Mesothelial cell of epicardium (in vitro differentiated cells): ENCODE measurements at regions not wholly inside any gene's neighbourhood (a gene's known extent, or its start where the extent isn't known, plus 50 kb on each side); places are given as distances from the start of the nearest gene placed in this dataset.

Source experiments
- DNase-seq, 2 experiments: peaks; one replicate each; pipeline ENCODE4 v3.0.0; 2021; ENCODE audit warnings: low spot score in 2 of 2; ENCODE audit not compliant: unreplicated experiment in 2 of 2
- H3K27ac Mint-ChIP-seq: 2 replicates; pipeline ENCODE4 v1.8.0; 2021; ENCODE audit warnings: mixed read lengths
- H3K27me3 Mint-ChIP-seq: 2 replicates; pipeline ENCODE4 v1.8.0; 2021; ENCODE audit warnings: low read depth, mixed read lengths
- H3K36me3 Mint-ChIP-seq: 2 replicates; pipeline ENCODE4 v1.8.0; 2021; ENCODE audit warnings: mixed read lengths
- H3K4me1 Mint-ChIP-seq: 2 replicates; pipeline ENCODE4 v1.8.0; 2021; ENCODE audit warnings: mixed read lengths
- H3K4me3 Mint-ChIP-seq: 2 replicates; pipeline ENCODE4 v1.8.0; 2021; ENCODE audit warnings: mild to moderate bottlenecking, moderate library complexity, mixed read lengths
- H3K9me3 Mint-ChIP-seq: 2 replicates; pipeline ENCODE4 v1.8.0; 2021; ENCODE audit warnings: mixed read lengths
- CTCF ChIP-seq: fragments of 200-600 bp; sonication (generic); IDR thresholded peaks from one replicate; pipeline ENCODE4 v1.5.0; 2021; ENCODE audit warnings: antibody characterized with exemption; ENCODE audit not compliant: unreplicated experiment

GRCh38 chr18:55133378-55133777, 174.1 kb upstream of the CCDC68 start:
- DNase-seq: no peak
- no peaks in the 10 kb centered on the region for H3K36me3 Mint-ChIP-seq
- H3K27me3 Mint-ChIP-seq: peaks cover 1% of the 10 kb centered on the region
- TF ChIP-seq CTCF: no peak
- H3K4me1 Mint-ChIP-seq: no peaks in the 10 kb centered on the region
- H3K4me3 Mint-ChIP-seq: no peak overlapping the region
- no peaks in the 10 kb centered on the region for H3K9me3 Mint-ChIP-seq
- no peak overlapping the region for H3K27ac Mint-ChIP-seq

- no peaks in the 10 kb centered on the region for H3K36me3 Mint-ChIP-seq
- H3K4me1 Mint-ChIP-seq: no peaks in the 10 kb centered on the region
- H3K27me3 Mint-ChIP-seq: no peaks in the 10 kb centered on the region
- no peak for DNase-seq
- no peak for TF ChIP-seq CTCF
- peaks cover 5% of the 10 kb centered on the region for H3K9me3 Mint-ChIP-seq
- H3K4me3 Mint-ChIP-seq: no peak overlapping the region
- no peak overlapping the region for H3K27ac Mint-ChIP-seq
Observed at GRCh38 chr18:55128437-55128836, 169.2 kb upstream of the CCDC68 start.

GRCh38 chr18:55124078-55124763, 165.0 kb upstream of the CCDC68 start:
- Mint-ChIP-seq H3K4me1 (no peaks in the 10 kb centered on the region), H3K27me3 (no peaks in the 10 kb centered on the region), H3K36me3 (no peaks in the 10 kb centered on the region), H3K4me3 (no peak overlapping the region), H3K9me3 (peaks cover 5% of the 10 kb centered on the region), H3K27ac (no peak overlapping the region)
- no peak for TF ChIP-seq CTCF
- DNase-seq: no peak

- H3K4me3 Mint-ChIP-seq: no peak overlapping the region
- no peaks in the 10 kb centered on the region for H3K4me1 Mint-ChIP-seq
- no peak for TF ChIP-seq CTCF
- no peaks in the 10 kb centered on the region for H3K36me3 Mint-ChIP-seq
- peaks cover 5% of the 10 kb centered on the region for H3K9me3 Mint-ChIP-seq
- no peak for DNase-seq
- H3K27ac Mint-ChIP-seq: no peak overlapping the region
- H3K27me3 Mint-ChIP-seq: no peaks in the 10 kb centered on the region
Observed at GRCh38 chr18:55123361-55123760, 164.1 kb upstream of the CCDC68 start.

GRCh38 chr18:55121397-55122170, 162.3 kb upstream of the CCDC68 start:
- H3K9me3 Mint-ChIP-seq: no peaks in the 10 kb centered on the region
- DNase-seq: no peak
- no peak overlapping the region for H3K4me3 Mint-ChIP-seq
- no peak for TF ChIP-seq CTCF
- H3K4me1 Mint-ChIP-seq: no peaks in the 10 kb centered on the region
- no peak overlapping the region for H3K27ac Mint-ChIP-seq
- no peaks in the 10 kb centered on the region for H3K27me3 Mint-ChIP-seq
- H3K36me3 Mint-ChIP-seq: no peaks in the 10 kb centered on the region
